ENCODE measurements at regions not wholly inside any gene's neighbourhood (a gene's known extent, or its start where the extent isn't known, plus 50 kb on each side); places are given as distances from the start of the nearest gene placed in this dataset.
"Not testable (repeated sequence)": the region's sequence is repeated elsewhere in the genome, so short reads cannot be mapped to it uniquely, and the experiment has no call there.

GRCh38 chr18:42328931-42329330, 373.9 kb downstream of the PIK3C3 start:
- DNase-seq (ENCODE audit: low read depth in 2 of 2): no peak

GRCh38 chr18:42330296-42330695, 375.3 kb downstream of the PIK3C3 start:
- DNase-seq (ENCODE audit: low read depth in 2 of 2): no peak

- no peak for DNase-seq (ENCODE audit: low read depth in 2 of 2)
Measured at GRCh38 chr18:42333558-42333957, 378.5 kb downstream of the PIK3C3 start.

GRCh38 chr18:42334931-42335330, 379.9 kb downstream of the PIK3C3 start:
- no peak for DNase-seq (ENCODE audit: low read depth in 2 of 2)

- no peak for DNase-seq (ENCODE audit: low read depth in 2 of 2)
Measured at GRCh38 chr18:42336139-42336538, 381.1 kb downstream of the PIK3C3 start.

GRCh38 chr18:42337337-42337736, 382.3 kb downstream of the PIK3C3 start:
- DNase-seq (ENCODE audit: low read depth in 2 of 2): not testable (repeated sequence)

GRCh38 chr18:42338683-42339082, 383.6 kb downstream of the PIK3C3 start:
- no peak for DNase-seq (ENCODE audit: low read depth in 2 of 2)

- DNase-seq (ENCODE audit: low read depth in 2 of 2): no peak
Measured at GRCh38 chr18:42339372-42339771, 384.3 kb downstream of the PIK3C3 start.

GRCh38 chr18:42340423-42341009, 385.5 kb downstream of the PIK3C3 start:
- no peak for DNase-seq (ENCODE audit: low read depth in 2 of 2)

GRCh38 chr18:42341423-42341822, 386.4 kb downstream of the PIK3C3 start:
- DNase-seq (ENCODE audit: low read depth in 2 of 2): no peak

GRCh38 chr18:42348722-42349121, 393.7 kb downstream of the PIK3C3 start:
- DNase-seq (ENCODE audit: low read depth in 2 of 2): no peak

GRCh38 chr18:42351455-42351854, 396.4 kb downstream of the PIK3C3 start:
- no peak for DNase-seq (ENCODE audit: low read depth in 2 of 2)

- no peak for DNase-seq (ENCODE audit: low read depth in 2 of 2)
Measured at GRCh38 chr18:42360716-42361115, 405.7 kb downstream of the PIK3C3 start.

- no peak for DNase-seq (ENCODE audit: low read depth in 2 of 2)
Measured at GRCh38 chr18:42363446-42364441, 408.7 kb downstream of the PIK3C3 start.

- no peak for DNase-seq (ENCODE audit: low read depth in 2 of 2)
Measured at GRCh38 chr18:42364766-42365165, 409.7 kb downstream of the PIK3C3 start.

GRCh38 chr18:42365591-42365990, 410.6 kb downstream of the PIK3C3 start:
- DNase-seq (ENCODE audit: low read depth in 2 of 2): no peak

- no peak for DNase-seq (ENCODE audit: low read depth in 2 of 2)
Measured at GRCh38 chr18:42373584-42373983, 418.6 kb downstream of the PIK3C3 start.

GRCh38 chr18:42374961-42375360, 419.9 kb downstream of the PIK3C3 start:
- DNase-seq (ENCODE audit: low read depth in 2 of 2): no peak

GRCh38 chr18:42378854-42379253, 423.8 kb downstream of the PIK3C3 start:
- not testable (repeated sequence) for DNase-seq (ENCODE audit: low read depth in 2 of 2)

- not testable (repeated sequence) for DNase-seq (ENCODE audit: low read depth in 2 of 2)
Measured at GRCh38 chr18:42381236-42381635, 426.2 kb downstream of the PIK3C3 start.

- no peak for DNase-seq (ENCODE audit: low read depth in 2 of 2)
Measured at GRCh38 chr18:42392416-42392815, 437.4 kb downstream of the PIK3C3 start.

GRCh38 chr18:42392926-42393325, 437.9 kb downstream of the PIK3C3 start:
- DNase-seq (ENCODE audit: low read depth in 2 of 2): no peak

GRCh38 chr18:42394238-42394637, 439.2 kb downstream of the PIK3C3 start:
- DNase-seq (ENCODE audit: low read depth in 2 of 2): no peak
